ENCODE measurements at regions not wholly inside any gene's neighbourhood (a gene's known extent, or its start where the extent isn't known, plus 50 kb on each side); places are given as distances from the start of the nearest gene placed in this dataset.

- Histone ChIP-seq H3K23ac (ENCODE audit: low read length) (no peak overlapping the region), H3K18ac (ENCODE audit: low read length) (no peak overlapping the region)
Measured at GRCh38 chr11:101729406-101730078, 145.7 kb upstream of the TRPC6 start.

GRCh38 chr11:101727451-101727850 is 143.6 kb upstream of the TRPC6 start:
- H3K4me3 ChIP-seq (ENCODE audit: low read depth, low read length): no peak overlapping the region
- no peak overlapping the region for H4K8ac ChIP-seq (ENCODE audit: low read depth, low read length)
- H3K79me2 ChIP-seq (ENCODE audit: control insufficient read depth, insufficient read depth, low read length, poor library complexity): no peaks in the 10 kb centered on the region
- H3K27ac ChIP-seq (ENCODE audit: low read depth, low read length): no peak overlapping the region
- H2BK120ac ChIP-seq (ENCODE audit: insufficient read depth, low read length, poor library complexity): no peak overlapping the region
- no peaks in the 10 kb centered on the region for H3K36me3 ChIP-seq (ENCODE audit: control insufficient read depth in 1 of 2, insufficient read depth in 2 of 2, low read length in 2 of 2)
- H2BK5ac ChIP-seq (ENCODE audit: low read depth, low read length, poor library complexity): no peak overlapping the region
- no peak overlapping the region for H3K18ac ChIP-seq (ENCODE audit: low read length)
- no peaks in the 10 kb centered on the region for H3K27me3 ChIP-seq (ENCODE audit: insufficient read depth, low read length)
- no peaks in the 10 kb centered on the region for H3K9me3 ChIP-seq (ENCODE audit: insufficient read depth, low read depth, low read length)
- WGBS (ENCODE audit: extremely low coverage, insufficient coverage, insufficient read length): no CpG with 5 or more reads among the region's 3 CpGs
- H2AFZ ChIP-seq (ENCODE audit: insufficient read depth, low read length, poor library complexity): no peak overlapping the region
- H4K12ac ChIP-seq (ENCODE audit: low read depth, low read length): no peak overlapping the region
- no peak overlapping the region for H3K9ac ChIP-seq (ENCODE audit: low read length)
- H2AK5ac ChIP-seq (ENCODE audit: low read length): no peak overlapping the region
- no peak overlapping the region for H3K4me2 ChIP-seq (ENCODE audit: low read length)
- H3K4me1 ChIP-seq (ENCODE audit: control insufficient read depth in 1 of 2, insufficient read depth in 2 of 2, low read length in 2 of 2): no peaks in the 10 kb centered on the region
- H3K23ac ChIP-seq (ENCODE audit: low read length): no peak overlapping the region
- no peak overlapping the region for H4K91ac ChIP-seq (ENCODE audit: low read depth, low read length)
- no peak overlapping the region for H2BK12ac ChIP-seq (ENCODE audit: low read length)
- H3K4ac ChIP-seq (ENCODE audit: low read depth, low read length): no peak overlapping the region
- no peaks in the 10 kb centered on the region for H3K79me1 ChIP-seq (ENCODE audit: low read length)
- no peak for DNase-seq
- H3K14ac ChIP-seq (ENCODE audit: low read length): no peak overlapping the region

More at GRCh38 chr11:101729406-101730078, 145.7 kb upstream of the TRPC6 start:
- no peak overlapping the region for H3K4me2 ChIP-seq (ENCODE audit: low read length)
- H3K79me2 ChIP-seq (ENCODE audit: control insufficient read depth, insufficient read depth, low read length, poor library complexity): no peaks in the 10 kb centered on the region
- no peak overlapping the region for H2BK12ac ChIP-seq (ENCODE audit: low read length)
- no peaks in the 10 kb centered on the region for H3K27me3 ChIP-seq (ENCODE audit: insufficient read depth, low read length)
- H3K14ac ChIP-seq (ENCODE audit: low read length): no peak overlapping the region
- no peak overlapping the region for H4K91ac ChIP-seq (ENCODE audit: low read depth, low read length)
- no peaks in the 10 kb centered on the region for H3K4me1 ChIP-seq (ENCODE audit: control insufficient read depth in 1 of 2, insufficient read depth in 2 of 2, low read length in 2 of 2)
- no CpG with 5 or more reads among the region's 2 CpGs for WGBS (ENCODE audit: extremely low coverage, insufficient coverage, insufficient read length)
- no peaks in the 10 kb centered on the region for H3K79me1 ChIP-seq (ENCODE audit: low read length)
- H2AK5ac ChIP-seq (ENCODE audit: low read length): no peak overlapping the region
- H3K27ac ChIP-seq (ENCODE audit: low read depth, low read length): no peak overlapping the region
- no peak overlapping the region for H2BK120ac ChIP-seq (ENCODE audit: insufficient read depth, low read length, poor library complexity)
- H4K12ac ChIP-seq (ENCODE audit: low read depth, low read length): no peak overlapping the region
- no peak overlapping the region for H4K8ac ChIP-seq (ENCODE audit: low read depth, low read length)
- H2AFZ ChIP-seq (ENCODE audit: insufficient read depth, low read length, poor library complexity): no peak overlapping the region
- DNase-seq: no peak
- H3K4me3 ChIP-seq (ENCODE audit: low read depth, low read length): no peak overlapping the region
- H3K9me3 ChIP-seq (ENCODE audit: insufficient read depth, low read depth, low read length): no peaks in the 10 kb centered on the region
- no peak overlapping the region for H2BK5ac ChIP-seq (ENCODE audit: low read depth, low read length, poor library complexity)
- H3K4ac ChIP-seq (ENCODE audit: low read depth, low read length): no peak overlapping the region
- no peaks in the 10 kb centered on the region for H3K36me3 ChIP-seq (ENCODE audit: control insufficient read depth in 1 of 2, insufficient read depth in 2 of 2, low read length in 2 of 2)
- H3K9ac ChIP-seq (ENCODE audit: low read length): no peak overlapping the region

GRCh38 chr11:101726988-101727387 is 143.2 kb upstream of the TRPC6 start:
- no peak overlapping the region for H3K23ac ChIP-seq (ENCODE audit: low read length)
- no peak overlapping the region for H2BK120ac ChIP-seq (ENCODE audit: insufficient read depth, low read length, poor library complexity)
- no peak overlapping the region for H4K91ac ChIP-seq (ENCODE audit: low read depth, low read length)
- H3K79me1 ChIP-seq (ENCODE audit: low read length): no peaks in the 10 kb centered on the region
- no peak overlapping the region for H3K14ac ChIP-seq (ENCODE audit: low read length)
- no peak overlapping the region for H3K4me2 ChIP-seq (ENCODE audit: low read length)
- no peak overlapping the region for H3K4ac ChIP-seq (ENCODE audit: low read depth, low read length)
- H3K27me3 ChIP-seq (ENCODE audit: insufficient read depth, low read length): no peaks in the 10 kb centered on the region
- H2AK5ac ChIP-seq (ENCODE audit: low read length): no peak overlapping the region
- H3K9ac ChIP-seq (ENCODE audit: low read length): no peak overlapping the region
- no peak overlapping the region for H3K18ac ChIP-seq (ENCODE audit: low read length)
- H3K27ac ChIP-seq (ENCODE audit: low read depth, low read length): no peak overlapping the region
- no peak overlapping the region for H4K12ac ChIP-seq (ENCODE audit: low read depth, low read length)
- H2BK12ac ChIP-seq (ENCODE audit: low read length): no peak overlapping the region
- no peak for DNase-seq
- no peaks in the 10 kb centered on the region for H3K4me1 ChIP-seq (ENCODE audit: control insufficient read depth in 1 of 2, insufficient read depth in 2 of 2, low read length in 2 of 2)
- H4K8ac ChIP-seq (ENCODE audit: low read depth, low read length): no peak overlapping the region
- H3K79me2 ChIP-seq (ENCODE audit: control insufficient read depth, insufficient read depth, low read length, poor library complexity): no peaks in the 10 kb centered on the region
- no peak overlapping the region for H2AFZ ChIP-seq (ENCODE audit: insufficient read depth, low read length, poor library complexity)
- H2BK5ac ChIP-seq (ENCODE audit: low read depth, low read length, poor library complexity): no peak overlapping the region
- no peaks in the 10 kb centered on the region for H3K9me3 ChIP-seq (ENCODE audit: insufficient read depth, low read depth, low read length)
- no peak overlapping the region for H3K4me3 ChIP-seq (ENCODE audit: low read depth, low read length)
- no CpG with 5 or more reads among the region's 1 CpG for WGBS (ENCODE audit: extremely low coverage, insufficient coverage, insufficient read length)
- no peaks in the 10 kb centered on the region for H3K36me3 ChIP-seq (ENCODE audit: control insufficient read depth in 1 of 2, insufficient read depth in 2 of 2, low read length in 2 of 2)

DNA sequence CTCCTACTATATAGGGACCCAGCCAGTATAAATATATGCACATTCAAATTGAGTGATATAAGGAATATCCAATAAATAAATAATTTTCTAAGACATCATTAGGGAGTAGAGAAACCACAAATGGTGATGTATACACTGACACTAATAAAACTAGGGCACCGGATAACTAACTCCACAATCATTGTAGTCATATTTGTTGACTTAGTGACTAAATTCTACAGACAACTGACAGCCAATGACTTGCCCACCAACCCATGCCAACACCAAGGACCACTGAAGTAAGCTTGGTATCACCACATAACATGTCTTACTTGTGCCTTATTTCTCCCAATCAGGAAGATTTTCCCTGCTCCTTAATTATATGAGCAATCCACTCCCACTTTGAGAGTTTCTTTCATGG is 139.6 kb upstream of the TRPC6 start:
- Histone ChIP-seq H3K4me2 (ENCODE audit: low read length) (no peak overlapping the region), H4K12ac (ENCODE audit: low read depth, low read length) (no peak overlapping the region), H2AK5ac (ENCODE audit: low read length) (no peak overlapping the region), H3K27me3 (ENCODE audit: insufficient read depth, low read length) (no peaks in the 10 kb centered on the region), H3K79me2 (ENCODE audit: control insufficient read depth, insufficient read depth, low read length, poor library complexity) (no peaks in the 10 kb centered on the region), H3K4me3 (ENCODE audit: low read depth, low read length) (no peak overlapping the region), H2AFZ (ENCODE audit: insufficient read depth, low read length, poor library complexity) (no peak overlapping the region), H3K27ac (ENCODE audit: low read depth, low read length) (no peak overlapping the region), H4K8ac (ENCODE audit: low read depth, low read length) (no peak overlapping the region), H3K14ac (ENCODE audit: low read length) (no peak overlapping the region), H3K79me1 (ENCODE audit: low read length) (no peaks in the 10 kb centered on the region), H3K18ac (ENCODE audit: low read length) (no peak overlapping the region), H3K9ac (ENCODE audit: low read length) (no peak overlapping the region), H4K91ac (ENCODE audit: low read depth, low read length) (no peak overlapping the region), H2BK5ac (ENCODE audit: low read depth, low read length, poor library complexity) (no peak overlapping the region), H3K4me1 (ENCODE audit: control insufficient read depth in 1 of 2, insufficient read depth in 2 of 2, low read length in 2 of 2) (no peaks in the 10 kb centered on the region), H2BK12ac (ENCODE audit: low read length) (no peak overlapping the region), H2BK120ac (ENCODE audit: insufficient read depth, low read length, poor library complexity) (no peak overlapping the region), H3K36me3 (ENCODE audit: control insufficient read depth in 1 of 2, insufficient read depth in 2 of 2, low read length in 2 of 2) (no peaks in the 10 kb centered on the region), H3K9me3 (ENCODE audit: insufficient read depth, low read depth, low read length) (no peaks in the 10 kb centered on the region), H3K23ac (ENCODE audit: low read length) (no peak overlapping the region), H3K4ac (ENCODE audit: low read depth, low read length) (no peak overlapping the region)
- no peak for DNase-seq
- WGBS (ENCODE audit: extremely low coverage, insufficient coverage, insufficient read length): no CpG with 5 or more reads among the region's 1 CpG

All from trophoblast cell (in vitro differentiated cells and primary cell).